NCI-H1048 (cell line): ENCODE measurements at regions not wholly inside any gene's neighbourhood (a gene's known extent, or its start where the extent isn't known, plus 50 kb on each side); places are given as distances from the start of the nearest gene placed in this dataset.
"Not testable (repeated sequence)": the region's sequence is repeated elsewhere in the genome, so short reads cannot be mapped to it uniquely, and the experiment has no call there.

ENCODE experiments used
- DNase-seq: peaks from one replicate; lab custom pipeline; 2025; lab: John Stamatoyannopoulos, UW

DNA sequence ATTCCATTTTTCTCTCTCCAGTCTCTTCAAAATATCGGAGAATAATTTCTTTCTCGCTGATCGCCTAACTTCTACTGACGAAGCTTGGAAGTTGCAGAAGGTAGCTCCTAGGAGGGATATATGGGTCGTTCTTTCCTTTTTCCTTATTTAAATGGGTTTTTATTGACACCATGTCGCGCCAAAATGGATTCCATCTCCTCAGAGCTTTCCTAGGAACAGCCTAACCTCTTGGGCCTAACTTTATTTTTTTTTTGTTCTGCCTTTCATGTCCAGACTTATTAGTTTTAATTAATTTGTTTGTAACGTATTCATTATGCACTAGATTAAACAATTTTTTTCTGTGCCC is 92.0 kb upstream of the XIST start:
- no peak for DNase-seq

DNA sequence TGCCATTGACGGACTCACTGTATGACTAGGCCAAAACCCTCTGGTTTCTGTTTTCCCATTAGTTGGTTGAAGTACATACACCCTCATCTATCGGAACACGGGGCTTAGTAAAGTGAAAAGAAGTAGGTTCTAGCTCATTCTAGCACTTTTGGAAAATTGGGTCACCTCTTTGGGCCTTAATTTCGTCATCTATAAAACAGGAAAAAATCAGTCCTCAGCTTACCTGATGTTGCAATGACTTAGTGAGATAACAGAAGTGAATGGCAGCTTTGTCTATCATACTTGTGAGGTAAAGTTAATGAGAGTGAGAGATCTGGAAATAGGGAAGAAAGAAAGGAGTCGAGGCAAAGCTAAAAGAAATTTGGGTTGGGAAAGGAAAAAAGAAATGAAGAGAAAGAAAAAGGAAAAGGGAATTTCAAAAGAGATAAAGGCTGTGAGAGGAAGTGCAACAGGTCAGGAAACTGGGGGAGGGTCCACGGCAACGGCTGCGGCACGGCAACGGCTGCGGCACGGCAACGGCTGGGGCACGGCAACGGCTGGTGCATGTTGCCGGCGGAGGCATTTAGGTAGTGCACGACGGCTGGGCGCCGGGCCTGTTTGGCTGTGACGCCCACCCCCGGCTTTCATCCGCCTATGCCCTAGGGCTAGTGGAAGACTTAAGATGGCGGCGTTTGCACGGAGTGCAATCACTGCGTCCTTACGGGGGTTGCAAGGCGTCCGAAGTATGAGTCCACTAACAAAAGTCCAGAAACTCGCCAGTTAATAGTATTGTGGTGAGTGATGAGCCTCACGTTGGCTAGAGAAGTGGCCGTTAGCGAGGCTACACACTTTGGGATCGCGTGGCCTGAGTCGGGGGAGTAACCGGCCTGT is 91.4 kb upstream of the XIST start:
- peak; percentile 85 for DNase-seq

DNA sequence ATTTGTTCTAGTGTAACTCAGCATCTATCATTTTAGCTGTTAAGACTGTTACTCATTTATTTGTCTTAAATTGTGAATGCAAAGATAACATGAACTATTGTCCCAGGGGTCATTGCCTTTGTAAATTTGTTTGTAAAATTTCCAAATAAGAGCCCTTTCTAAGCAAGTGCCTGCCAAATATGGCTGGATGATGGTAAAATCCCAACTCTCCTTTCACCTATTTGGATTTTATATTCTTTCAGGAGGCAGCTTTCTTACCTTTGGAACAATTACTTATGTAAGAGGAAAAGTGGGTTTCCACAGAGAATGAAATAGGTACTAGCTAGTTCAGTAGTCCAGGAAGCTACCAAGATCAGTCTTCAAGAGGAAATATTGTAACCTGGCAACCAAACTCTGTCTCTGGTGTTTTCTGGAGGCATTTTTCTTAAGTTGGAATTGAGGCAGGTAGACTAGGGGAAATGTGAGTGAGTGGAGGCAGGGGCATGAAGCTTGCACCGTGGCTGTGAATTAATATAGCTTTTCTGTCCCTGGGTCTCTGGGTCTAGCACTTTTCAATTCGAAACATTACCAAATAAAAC is 88.5 kb upstream of the XIST start:
- DNase-seq = no peak

DNA sequence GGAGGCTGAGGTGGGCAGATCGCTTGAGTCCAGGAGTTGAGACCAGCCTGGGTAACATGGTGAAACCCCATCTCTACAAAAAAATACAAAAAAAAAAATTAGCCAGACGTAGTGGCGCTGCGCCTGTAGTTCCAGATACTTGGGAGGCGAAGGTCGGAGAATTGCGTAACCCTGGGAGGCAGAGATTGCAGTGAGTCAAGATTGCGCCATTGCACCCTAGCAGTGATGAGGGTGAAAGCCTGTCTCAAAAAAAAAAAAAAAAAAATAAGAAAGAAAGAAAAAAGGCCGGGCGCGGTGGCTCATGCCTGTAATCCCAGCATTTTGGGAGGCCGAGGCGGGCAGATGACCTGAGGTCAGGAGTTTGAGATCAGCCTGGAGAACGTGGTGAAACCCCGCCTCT is 85.3 kb upstream of the XIST start:
- not testable (repeated sequence) for DNase-seq

DNA sequence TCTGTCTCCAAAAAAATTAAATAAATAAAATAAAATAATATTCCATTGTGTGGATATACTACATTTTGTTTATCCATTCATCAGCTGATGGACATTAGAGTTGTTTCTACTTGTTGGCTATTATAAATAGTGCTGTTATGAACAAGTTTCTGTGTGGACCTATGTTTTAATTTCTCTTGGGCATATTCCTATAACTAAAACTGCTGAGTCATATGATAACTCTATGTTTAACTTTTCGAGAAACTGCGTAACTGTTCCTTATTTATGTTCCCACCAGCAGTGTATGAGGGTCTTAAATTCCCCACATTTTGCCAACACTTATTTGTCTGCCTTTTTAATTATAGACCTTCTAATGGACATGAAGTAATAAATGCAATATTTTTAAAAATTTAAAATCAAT is 80.0 kb upstream of the XIST start:
- DNase-seq = no peak

GRCh38 chrX:73930300-73930699 is 77.8 kb upstream of the XIST start:
- DNase-seq = no peak

DNA sequence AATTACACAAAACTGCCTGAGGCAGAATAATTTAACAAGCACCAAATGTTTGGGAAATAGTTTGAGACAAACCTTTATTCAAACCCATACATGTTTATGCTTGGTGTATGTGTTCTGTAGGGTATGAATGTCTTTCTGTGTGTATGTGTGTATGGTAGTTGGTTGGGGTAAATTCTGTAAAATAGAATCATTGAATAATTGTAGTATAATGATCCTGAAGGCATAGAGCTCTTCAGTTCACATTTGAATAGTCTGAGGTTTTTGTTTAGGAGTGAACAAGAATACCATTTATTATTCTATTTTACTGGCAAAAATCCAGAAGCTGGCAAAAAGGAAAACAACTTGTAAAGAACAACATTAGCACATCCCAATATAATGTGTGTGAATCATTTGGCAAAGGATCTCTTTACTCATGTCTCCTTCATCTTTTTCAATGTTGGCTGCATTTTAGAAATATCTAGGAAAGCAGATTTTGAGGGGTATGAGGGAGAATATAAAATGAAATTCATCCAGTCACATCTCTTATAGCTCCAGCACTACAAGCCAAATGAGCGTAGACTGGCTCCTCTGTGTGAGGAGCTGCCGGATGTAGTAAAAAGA is 70.4 kb upstream of the XIST start:
- no peak for DNase-seq

DNA sequence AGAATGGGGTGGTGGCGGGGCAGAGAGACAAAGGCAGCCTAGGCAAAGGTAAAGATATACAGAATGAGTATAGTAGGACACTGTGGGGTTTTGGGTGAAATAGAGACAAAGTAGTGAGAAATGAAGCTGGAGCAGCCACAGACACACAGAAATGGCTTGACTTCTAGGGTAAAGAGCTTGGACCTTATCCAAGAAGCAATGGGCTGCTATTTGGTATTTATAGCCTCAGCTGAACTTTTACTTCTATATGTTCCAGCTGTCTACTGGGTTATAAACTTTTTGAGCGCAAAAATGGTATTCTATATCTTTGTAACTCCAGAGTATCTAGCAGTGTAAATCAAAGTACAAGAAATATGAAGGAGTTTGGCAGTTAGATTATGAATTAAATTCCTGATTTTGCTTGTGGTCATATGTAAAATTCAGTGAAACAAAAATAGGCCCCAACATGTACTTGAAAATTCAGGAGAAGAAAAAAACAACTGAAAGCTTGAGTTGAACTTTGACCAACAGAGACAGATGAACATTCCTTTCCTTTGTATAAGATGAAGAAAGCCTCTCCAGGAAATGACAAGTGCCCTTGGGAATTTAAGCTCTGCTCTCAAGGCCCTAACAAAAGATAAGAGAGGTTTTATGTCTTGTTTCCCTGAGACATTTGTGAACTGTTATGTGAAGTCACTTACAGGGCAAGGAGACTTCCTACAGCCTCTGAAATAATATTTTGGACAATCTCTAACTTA is 64.6 kb upstream of the XIST start:
- no peak for DNase-seq

DNA sequence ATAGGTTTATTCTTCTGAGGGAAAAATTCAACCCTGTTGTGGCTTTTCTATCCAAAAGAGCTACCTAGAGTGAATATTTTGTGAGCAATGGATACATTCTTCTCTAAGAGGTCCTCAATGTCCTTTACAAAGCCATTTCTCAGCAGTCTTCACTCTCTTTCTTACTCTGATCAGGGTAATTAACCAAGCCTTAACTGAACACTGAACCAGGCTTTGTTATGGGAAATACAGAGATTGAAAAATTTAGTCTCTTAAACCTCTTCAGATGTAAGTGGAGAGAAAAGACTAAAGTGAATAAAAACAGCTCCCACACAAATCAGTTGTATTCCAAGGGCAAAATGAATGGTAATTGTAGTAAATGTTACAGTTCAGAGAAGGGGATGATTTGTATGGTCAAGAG is 64.0 kb upstream of the XIST start:
- no peak for DNase-seq

GRCh38 chrX:73914792-73915191 is 62.3 kb upstream of the XIST start:
- DNase-seq = not testable (repeated sequence)

DNA sequence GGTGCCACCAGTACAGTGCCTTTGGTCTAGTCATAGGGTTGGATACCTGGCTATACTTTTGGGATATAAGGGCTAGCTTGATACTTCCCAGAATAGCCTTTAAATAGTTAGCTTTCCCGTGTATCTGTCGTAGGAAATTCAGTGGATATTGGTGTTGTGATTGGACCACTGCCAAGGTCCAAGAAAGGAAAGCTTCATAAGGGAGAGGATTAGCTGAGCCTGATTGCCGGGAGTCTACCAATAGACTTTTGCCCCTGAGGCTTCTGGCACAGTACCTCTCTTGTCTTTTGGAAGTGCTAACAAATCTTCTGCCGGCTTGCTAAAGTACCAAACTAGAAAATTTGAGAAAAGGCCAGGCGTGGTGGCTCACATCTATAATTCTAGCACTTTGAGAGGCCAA is 61.1 kb upstream of the XIST start:
- no peak for DNase-seq

GRCh38 chrX:73911946-73912345 is 59.4 kb upstream of the XIST start:
- DNase-seq = not testable (repeated sequence)

DNA sequence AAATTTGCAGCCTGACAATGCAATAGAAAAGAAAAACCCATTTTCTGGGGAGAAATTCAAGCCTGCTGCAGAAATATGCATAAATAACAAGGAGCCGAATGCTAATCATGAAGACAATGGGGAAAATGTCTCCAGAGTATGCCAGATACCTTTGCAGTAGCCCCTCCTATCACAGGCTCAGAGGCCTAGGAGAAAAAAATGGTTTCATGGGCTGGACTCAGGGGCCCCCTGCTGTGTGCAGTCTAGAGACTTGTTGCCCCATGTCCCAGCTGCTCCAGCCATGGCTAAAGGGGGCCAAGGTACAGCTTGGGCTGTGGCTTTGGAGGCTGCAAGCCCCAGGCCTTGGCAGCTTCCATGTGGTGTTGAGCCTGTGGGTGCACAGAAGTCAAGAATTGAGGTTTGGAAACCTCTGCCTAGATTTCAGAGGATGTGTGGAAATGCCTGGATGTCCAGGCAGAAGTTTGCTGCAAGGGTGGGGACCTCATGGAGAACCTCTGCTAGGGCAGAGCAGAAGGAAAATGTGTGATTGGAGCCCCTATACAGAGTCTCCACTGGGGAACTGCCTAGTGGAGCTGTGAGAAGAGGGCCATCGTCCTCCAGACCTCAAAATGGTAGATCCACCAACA is 53.3 kb upstream of the XIST start:
- not testable (repeated sequence) for DNase-seq

DNA sequence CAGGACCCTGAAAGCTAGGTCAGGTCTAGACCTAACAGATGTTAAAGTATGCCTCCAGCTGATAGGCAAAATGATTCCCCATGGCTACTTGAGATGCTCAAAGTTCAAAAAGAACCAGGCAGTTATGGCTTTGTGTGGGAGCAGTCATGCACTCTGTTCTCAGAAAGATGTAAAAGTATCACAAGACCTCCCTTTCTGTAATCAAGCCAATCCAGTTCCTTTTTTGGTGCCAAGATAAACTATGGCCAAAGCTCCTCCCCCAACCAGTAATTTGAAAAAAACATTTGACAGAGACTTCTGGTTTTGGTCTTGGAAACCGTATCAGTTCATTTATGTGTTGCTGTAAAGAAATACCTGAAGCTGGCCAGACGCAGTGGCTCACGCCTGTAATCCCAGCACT is 51.4 kb upstream of the XIST start:
- no peak for DNase-seq
